GM20431 (cell line): ENCODE measurements at regions not wholly inside any gene's neighbourhood (a gene's known extent, or its start where the extent isn't known, plus 50 kb on each side); places are given as distances from the start of the nearest gene placed in this dataset.

ENCODE experiments used
- in situ Hi-C: fragments of 300-500 bp; cut with MseI, MboI; formaldehyde crosslinking; loops from one replicate; pipeline ENCODE4 v1.15.0; 2020; ENCODE audit warnings: low sequenced_read_pairs; ENCODE audit not compliant: unreplicated experiment

DNA sequence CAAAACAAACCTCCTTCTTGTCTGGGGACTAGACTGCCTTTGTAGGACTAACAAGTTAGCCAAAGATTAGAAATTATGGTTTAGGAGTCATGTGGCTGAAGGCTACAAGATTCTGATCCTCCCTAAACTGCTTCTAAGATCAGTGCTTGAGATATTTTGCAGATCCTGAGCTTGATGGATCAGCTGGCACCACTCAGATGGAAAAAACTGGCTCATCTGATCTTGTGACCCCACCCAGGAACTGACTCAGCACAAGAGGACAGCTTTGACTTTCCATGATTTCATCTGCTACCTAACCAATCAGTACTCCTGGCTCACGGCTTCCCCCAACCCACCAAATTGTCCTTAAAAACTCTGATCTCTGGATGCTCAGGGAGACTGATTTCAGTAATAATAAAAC, 271.5 kb upstream of the TAC1 start:
- in situ Hi-C loops = no loop called here

DNA sequence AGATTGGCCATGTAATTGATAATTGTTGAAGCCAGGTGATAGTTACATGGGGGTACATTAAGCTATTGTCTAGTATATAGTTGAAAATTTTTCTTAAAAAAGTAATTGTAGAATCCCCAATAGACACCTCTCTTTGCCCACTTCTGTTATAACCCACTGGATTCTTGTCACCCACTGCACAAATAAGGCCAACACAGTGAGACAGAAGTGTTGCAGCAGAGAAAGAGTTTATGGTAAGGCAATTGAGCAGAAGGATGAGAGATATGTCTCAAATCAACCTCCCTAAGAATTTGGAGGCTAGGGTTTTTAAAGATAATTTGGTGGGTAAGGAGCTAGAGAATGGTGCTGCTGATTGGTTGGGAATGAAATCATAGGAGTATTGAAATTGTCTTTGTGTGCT, 270.3 kb upstream of the TAC1 start:
- in situ Hi-C loops = no loop called here

DNA sequence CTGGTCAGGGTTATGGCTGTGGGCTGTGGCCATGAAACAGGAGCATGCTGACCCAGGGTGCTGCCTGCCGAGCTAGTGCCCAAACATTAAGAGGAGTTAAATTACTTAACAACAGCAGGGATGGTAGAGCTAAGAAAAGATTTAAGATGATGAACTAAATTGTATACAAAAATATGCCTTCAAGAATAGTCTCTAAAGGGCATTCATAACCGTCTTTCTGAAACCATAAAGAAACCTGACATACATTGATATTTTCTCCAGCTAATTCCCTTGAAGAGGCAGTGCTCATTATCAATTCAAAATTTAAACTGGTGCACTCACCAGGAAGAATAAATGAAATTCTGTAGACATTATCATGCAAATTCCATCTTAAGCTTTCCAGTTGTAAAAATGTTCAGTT, 265.8 kb upstream of the TAC1 start:
- in situ Hi-C loops = no loop called here

DNA sequence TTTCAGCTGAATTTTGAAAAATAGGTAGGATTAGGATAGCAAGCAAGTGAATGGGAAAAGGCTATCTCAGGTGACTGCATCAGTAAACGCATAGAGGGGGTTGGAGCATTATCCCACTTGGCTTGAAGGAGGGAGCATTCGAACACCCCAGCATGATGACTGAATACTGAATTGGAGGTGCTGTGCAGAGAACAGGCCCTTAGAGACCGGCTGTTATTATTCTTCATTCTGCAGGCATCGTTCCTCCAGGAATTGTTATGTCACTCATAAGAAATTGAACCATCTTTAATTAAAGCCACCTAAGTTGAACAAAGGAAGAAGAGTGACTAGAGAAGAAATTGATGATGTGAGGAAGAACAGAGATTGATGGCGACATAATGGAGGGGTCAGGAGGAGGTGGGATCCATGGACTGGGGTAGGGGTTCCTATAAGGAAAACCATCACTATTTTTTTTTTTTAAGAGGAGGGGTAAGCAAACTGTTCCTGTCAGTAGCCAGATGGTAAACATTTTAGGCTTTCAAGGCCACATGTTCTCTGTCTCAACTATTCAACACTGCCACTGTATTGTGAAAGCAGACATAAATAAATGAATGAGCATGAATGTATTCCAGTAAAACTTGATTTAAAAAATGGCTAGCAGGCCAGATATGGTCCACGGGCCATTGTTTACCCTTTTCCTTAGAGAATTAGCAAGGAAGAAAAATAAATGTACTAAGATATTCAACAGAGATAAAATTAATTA, 264.7 kb upstream of the TAC1 start:
- in situ Hi-C loops = no loop called here

DNA sequence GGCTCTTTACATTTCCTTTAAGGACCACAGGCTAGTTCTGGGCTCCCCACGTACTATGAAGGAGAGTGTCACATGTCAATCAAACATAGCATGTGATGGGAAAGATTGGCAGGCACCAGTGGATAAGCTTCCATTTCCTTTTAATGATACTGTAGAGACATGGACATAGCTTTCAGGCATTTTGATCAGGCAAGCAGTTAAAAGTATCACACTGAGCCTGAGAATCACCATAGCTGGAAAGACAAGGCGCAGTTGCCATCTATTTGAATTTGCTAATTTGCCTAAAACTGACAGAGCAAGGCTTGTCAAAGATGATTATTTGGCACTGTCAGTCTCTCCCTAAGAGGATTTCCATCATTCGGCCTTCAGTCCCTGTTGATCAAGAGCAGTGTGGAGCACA, 263.4 kb upstream of the TAC1 start:
- in situ Hi-C loops = no loop called here

DNA sequence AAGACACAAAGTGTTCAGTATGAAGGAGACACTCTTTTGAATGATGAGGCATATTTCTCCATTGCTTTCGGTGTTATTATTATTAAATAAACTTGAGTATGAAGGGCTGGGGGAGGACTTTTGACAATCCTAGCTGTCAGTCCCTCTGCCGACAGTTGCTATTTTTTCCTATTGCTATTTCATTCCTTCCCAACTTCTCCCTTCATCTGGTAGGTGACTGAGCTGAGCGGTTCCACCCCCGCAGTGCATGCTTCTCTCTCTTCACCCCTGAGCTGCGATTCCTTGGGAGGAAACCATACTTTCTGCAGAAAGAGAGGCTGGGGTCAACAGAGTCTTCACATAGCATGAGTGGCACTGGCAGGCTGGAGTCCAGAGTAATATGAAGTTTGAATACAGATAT, 261.2 kb upstream of the TAC1 start:
- in situ Hi-C loops = no loop called here

DNA sequence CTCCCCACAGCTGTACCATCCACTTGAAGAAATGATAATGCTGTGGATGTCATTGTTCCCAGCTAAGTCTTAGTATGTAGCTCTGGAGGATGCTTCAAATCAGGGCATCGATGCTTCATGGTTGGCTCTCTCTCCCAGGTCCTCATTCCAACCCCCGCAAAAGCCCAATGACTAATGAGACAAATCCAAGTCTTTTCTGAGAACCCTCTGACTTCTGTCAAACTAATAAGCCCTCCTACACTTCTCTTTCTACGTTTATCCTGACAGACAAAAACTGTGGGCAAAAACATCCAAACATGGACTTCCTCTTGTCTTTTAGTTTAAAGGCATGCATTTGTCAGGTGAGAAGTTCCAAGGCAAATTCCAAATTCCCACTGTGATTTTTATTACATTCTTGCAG, 260.4 kb upstream of the TAC1 start:
- in situ Hi-C loops = no loop called here

DNA sequence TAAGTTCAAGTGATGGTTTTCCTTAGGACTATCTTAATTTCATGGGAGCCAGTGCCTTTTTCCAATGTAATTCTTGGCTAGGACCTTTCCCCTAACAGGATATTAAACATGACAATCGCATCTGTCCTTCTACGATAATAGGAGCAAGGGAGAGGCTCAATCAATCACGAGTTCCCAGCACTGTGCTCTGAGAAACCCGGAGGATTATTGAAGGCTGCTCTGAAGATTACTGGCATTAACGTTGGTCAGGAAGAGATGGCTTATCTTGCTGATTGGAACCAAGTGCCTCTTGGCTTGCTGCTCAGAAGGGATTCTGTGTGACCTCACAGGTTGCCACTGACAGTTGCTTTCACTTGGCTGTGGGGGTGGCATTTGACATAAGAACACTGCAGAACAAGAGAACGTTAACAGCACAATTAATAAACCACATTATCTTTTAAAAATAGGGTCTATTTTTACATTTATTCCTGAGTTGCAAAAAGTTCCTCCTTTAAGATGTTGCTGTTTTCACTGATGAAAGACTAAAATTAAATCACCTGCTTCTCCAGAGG, 252.1 kb upstream of the TAC1 start:
- in situ Hi-C loops = no loop called here

DNA sequence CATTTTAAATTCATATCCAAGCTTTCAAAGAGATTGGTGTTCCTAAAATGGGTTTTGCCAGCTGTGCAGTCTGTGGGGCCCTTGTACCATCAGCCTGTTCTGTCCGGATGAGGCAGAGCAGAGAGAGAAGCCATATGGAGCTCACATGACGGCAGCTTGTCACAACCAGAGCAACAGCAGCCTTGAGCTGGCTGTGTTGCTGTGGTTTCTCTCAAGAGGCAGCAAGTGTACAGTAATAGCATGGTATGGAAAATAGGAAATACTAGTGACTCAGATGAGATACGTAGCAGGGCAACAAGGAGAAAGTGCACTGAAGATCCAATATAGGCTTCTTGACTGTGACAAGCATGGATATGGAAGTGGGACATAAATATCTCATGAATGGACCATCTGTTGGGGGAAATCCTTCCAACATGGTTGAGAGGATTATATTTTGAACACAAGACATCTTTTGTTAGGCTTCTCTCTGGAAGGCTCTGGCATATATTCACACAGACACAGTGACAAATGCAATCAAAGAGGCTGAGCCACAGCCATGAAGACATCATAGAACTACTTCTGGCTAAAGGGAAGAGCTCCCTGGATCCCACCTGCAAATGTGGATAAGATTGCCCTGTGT, 251.0 kb upstream of the TAC1 start:
- in situ Hi-C loops = no loop called here

DNA sequence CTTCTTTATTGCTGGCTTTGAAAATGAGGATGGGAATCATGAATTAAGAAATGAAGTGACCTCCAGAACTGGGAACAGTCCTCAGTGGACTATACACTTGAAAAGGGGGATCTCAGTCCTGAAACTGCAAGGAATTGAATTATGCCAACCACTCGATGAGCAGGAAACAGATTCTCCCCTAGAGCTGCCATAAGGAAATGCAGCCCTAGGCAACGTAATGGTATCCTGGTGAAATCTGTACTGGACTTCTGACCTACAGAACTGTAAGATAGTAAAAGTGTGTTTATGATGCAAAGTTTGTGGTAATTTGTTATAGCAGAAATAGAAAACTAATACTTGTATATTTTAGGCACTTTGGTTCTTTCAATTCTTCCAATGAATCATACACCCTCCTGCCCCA, 236.4 kb upstream of the TAC1 start:
- in situ Hi-C loops = no loop called here

DNA sequence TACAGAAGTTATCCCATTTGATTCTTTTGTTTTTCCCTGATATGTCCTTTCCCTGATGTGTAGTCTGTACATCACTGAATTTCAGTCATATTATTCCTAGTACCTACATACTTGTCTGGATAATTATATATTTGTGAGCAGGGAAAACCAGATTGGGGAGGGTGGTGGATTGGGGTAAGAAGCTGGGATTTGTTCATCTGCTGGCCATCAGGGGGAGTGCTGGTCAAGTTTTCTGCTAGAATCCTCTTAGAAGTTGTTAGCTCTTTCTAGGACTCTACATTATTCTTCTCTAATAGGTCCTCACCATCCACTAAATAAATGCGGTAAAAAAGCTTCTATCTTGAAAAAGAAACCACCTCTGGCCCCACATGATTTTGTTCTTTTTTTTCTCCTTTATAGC, 232.7 kb upstream of the TAC1 start:
- in situ Hi-C loops = no loop called here

DNA sequence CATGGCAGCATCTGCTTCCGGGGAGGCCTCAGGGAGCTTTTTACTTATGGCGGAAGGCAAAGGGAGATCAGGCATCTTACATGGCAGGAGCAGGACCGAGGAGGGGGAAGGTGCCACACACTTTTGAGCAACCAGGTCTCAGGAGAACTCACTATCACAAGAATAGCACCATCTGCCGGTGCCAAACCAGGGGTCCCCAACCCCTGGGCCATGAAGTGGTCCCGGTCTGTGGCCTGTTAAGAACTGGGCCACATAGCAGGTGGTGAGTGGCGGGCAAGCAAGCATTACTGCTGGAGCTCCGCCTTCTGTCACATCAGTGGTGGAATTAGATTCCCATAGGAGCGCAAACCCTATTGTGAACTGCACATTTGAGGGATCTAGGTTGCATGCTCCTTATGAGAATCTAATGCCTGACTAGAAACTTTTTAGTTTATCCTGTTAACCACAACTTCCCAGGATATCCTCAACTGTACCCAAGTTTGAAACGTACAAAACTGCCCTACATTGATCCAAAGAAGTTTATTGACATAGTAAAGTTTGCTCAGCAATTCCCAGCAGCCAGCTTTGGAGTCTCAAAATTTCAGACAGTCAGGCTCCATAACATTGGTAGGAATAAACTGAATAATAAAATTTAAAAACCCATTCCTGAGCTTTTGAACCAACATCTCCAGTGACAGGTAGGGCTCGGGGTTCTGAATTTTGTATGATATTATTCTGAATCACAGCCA, 228.4 kb upstream of the TAC1 start:
- in situ Hi-C loops = no loop called here

DNA sequence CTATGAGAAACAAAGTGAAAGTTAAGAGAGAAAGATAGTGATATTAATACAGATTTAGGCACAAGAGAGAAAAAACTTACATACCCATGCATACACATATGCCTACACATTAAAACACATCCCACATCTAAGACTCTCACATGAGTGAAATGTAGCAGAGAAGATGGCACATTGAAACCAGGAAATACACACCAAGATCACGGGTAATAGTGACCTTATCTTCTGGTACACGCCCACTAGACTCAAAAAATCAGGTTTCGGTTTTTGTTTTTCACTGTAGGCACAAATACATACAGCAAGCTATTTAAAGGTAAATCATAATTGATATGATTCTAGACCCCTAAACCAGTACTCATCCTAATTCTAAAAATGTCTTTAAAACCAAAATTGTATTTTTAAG, 225.2 kb upstream of the TAC1 start:
- in situ Hi-C loops = no loop called here

DNA sequence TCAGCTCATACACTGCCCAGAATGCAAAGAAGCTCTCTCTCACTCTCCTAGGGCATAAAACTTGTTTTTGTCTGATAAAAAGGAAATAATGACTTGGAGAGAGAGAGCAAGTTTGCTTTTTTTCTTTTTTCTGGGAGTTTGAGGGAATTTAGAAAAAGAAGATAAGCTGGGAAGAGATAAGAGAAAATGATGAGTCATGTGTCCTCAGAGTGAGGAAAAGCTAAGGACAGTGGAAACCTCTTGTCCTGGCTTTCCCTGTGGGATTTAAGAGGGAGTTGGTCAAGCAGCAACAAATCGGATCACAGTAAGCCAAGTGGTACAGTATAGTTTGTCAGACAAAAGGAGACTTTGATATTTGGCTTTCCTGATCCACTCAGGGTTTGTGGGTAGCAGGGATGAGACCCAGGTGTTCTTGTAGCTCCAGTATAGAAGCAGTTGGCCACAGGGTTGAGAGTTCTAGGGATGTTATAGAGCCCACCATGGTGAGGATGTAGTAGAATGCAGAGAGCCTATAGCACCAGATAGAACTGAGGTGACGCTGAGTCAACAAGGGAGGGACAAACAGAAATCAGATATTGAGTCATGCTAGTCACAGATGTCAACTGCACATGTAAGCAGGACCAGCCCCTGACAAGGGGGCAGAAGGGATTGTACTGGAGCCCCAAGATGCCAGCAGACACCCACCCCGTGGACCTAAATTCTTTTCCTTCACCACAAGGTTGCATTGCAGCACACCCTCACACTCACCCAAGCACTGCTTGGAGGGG, 219.3 kb upstream of the TAC1 start:
- in situ Hi-C loops = no loop called here

DNA sequence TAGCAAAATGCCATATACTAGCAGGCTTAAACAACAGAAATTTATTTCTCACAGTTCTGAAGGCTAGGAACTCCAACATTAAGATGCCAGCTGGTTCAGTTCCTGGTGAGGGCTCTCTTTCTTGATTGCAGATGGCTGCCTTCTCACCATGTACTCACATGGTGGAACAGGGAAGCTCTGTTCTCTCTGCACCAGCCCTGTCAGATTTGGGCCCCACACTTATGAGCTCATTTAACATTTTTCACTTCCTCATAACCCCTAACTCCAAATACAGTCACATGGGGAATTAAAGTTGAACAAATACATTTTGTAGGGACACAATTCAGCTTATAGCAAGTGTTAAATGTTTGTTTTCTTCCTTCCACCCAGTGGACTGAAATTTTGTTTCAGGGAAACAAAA, 218.6 kb upstream of the TAC1 start:
- in situ Hi-C loops = no loop called here

DNA sequence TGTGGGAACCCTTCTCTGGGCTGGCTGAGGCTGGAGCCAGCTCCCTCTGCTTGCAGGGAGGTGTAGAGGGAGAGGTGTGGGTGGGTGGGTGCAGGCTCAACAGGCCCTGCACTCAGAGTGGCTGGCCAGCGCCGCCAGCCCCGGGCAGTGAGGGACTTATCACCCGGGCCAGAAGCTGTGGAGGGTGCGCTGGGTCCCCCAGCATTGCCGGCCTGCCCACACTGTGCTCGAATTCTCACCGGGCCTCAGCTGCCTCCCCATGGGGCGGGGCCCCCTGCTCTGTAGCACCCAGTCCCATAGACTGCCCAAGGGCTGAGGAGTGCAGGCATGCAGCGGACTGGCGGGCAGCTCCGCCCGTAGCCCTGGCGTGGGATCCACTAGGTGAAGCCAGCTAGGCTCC, 190.7 kb upstream of the TAC1 start:
- in situ Hi-C loops = no loop called here

DNA sequence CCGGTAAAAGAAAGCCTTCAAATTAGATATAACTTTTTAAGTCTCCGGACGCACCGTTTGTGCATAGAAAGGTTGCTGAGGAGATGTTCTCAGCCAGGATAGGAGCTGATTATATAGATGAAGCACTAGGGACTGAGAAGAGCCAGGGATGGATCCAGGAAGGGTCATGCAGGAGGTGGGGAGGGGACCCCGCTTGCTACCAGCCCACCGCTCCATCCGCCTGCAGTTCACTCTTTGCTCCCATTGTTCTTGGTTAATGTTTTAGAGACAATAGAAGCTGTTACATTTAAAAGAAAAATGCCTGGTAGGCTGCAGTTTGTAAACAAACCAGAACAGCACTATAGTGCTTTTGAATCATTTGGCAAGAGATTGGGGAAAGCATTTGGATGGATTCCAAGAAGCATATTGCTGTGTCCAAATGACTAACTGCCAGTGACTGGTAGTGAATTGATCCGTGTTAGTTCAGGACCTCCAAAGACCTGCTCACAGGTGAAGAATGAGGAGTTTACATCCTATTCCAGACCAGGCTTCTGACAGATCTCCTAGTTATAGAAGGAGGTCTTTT, 175.9 kb upstream of the TAC1 start:
- in situ Hi-C loops = no loop called here

DNA sequence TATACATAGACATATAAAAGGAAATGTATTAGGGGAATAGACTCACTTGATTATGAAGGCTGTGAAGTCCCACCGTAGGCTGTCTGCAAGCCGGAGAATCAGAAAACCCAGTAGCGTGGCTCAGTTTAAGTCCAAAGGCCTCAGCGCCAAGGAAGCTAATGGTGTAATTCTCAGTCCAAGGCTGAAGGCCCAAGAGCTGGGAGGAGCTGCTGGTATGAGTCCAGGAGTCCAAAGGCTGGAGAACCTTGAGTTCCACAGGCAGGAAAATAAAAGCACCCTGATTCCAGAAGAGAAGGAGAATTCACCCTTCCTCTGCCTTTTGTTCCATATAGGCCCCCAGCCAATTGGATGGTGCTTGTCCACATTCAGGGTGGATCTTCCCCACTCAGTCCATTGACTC, 166.2 kb upstream of the TAC1 start:
- in situ Hi-C loops = no loop called here

DNA sequence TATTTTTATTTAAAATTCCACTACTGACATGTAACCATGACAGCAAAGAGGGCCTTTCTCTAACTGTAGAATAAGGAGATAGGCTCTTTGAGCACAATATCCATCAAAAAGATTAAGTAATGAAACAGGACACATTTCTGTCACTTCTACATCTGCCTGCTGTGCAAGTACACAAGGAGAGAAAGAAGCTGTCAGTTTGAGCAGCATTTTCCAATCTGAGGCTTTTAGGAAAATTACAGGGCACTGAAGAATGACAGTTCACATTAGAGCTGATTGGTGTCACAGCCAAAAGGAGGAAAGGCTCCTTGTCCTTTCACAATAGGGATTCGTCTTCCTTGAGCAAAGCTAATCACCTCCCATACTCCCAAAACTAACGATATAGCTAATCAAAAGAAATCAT, 158.8 kb upstream of the TAC1 start:
- in situ Hi-C loops = no loop called here

DNA sequence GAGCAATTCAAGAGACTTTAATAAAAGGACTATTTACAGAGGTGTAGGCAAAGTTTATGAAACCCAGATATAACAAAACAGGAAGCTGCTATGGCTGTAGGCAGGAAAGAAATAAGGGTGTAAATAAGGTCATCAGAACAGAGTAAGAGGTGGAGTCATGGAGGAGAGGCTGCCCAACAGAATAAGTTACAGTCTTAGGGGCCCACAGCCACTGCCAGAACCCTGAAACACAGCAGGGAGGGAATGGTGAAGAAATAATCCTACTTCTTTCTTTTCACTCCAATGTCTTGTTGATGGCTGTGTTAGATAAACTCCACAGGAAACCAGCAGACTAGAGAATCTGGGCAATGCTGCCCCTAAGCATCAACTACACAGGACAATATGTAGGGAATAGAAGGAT, 155.8 kb upstream of the TAC1 start:
- in situ Hi-C loops = no loop called here
